ENCODE measurements at regions not wholly inside any gene's neighbourhood (a gene's known extent, or its start where the extent isn't known, plus 50 kb on each side); places are given as distances from the start of the nearest gene placed in this dataset.

DNA sequence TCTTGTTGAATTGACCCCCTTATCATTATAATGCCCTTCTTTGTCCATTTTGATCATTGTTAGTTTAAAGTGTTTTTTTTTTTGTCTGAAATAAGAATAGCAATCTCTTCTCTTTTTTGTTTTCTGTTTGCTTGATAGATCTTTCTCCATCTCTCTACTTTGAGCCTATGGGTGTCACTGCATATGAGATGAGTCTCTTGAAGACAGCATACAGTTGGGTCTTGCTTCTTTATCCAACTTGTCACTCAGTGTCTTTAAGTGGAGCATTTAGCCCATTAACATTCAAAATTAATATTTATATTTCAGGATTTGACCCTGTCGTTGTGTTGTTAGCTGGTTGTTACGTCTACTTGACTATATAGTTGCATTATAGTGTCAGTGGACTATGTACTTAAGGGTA lies 135.4 kb downstream of the HMHB1 start (continued):
- TF ChIP-seq, protein P1, sequence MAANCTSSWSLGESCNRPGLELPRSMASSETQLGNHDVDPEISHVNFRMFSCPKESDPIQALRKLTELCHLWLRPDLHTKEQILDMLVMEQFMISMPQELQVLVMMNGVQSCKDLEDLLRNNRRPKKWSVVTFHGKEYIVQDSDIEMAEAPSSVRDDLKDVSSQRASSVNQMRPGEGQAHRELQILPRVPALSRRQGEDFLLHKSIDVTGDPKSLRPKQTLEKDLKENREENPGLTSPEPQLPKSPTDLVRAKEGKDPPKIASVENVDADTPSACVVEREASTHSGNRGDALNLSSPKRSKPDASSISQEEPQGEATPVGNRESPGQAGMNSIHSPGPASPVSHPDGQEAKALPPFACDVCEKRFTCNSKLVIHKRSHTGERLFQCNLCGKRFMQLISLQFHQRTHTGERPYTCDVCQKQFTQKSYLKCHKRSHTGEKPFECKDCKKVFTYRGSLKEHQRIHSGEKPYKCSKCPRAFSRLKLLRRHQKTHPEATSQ (tag by site-specific recombination; IDR thresholded peaks at IDR 0.05): no peak
- TF ChIP-seq WT1 (tag by site-specific recombination; IDR thresholded peaks at IDR 0.05): no peak
- TF ChIP-seq ZNF530 (tag by site-specific recombination; IDR thresholded peaks at IDR 0.05; ENCODE audit: low read depth): no peak
- TF ChIP-seq ZNF529 (tag by site-specific recombination; IDR thresholded peaks at IDR 0.05; ENCODE audit: insufficient replicate concordance): peak; percentile 56
- no peak for TF ChIP-seq ZNF214 (tag by site-specific recombination; IDR thresholded peaks at IDR 0.05; ENCODE audit: borderline replicate concordance)
- TF ChIP-seq ZNF221 (tag by site-specific recombination; IDR thresholded peaks at IDR 0.05; ENCODE audit: borderline replicate concordance): no peak
- no peak for TF ChIP-seq ZBTB21 (tag by site-specific recombination; IDR thresholded peaks at IDR 0.05)
- no peak for TF ChIP-seq ZNF174 (tag by site-specific recombination; IDR thresholded peaks at IDR 0.05)

DNA sequence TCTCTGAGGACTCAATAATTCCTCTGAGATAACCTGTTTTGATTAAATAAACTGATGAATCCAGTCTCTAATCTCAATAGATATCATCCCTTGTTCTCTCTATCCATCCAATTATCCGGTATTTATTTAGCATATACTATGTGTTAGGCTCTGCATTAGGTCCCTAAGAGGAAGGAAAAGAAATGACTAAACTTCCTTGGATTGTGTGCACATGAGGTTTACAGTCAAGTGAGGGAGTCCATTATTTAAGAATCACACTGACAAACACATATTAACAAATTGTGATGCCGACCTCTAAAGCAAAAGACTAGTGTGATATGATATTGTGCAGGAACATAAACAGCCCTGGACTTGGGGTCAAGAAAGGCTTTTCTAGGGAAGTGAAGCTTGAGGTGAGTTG lies 140.8 kb downstream of the HMHB1 start:
- ChIA-PET POLR2A (no interaction called here), CTCF (no interaction called here)
- no peaks in the 10 kb centered on the region for H3K9me3 ChIP-seq (ENCODE audit: control insufficient read depth, insufficient read depth, low read depth, low read length)
- no peak overlapping the region for H3K27ac ChIP-seq (ENCODE audit: extremely low read depth, low read depth, low read length)
- no peaks in the 10 kb centered on the region for H3K36me3 ChIP-seq (ENCODE audit: control insufficient read depth in 2 of 2, insufficient read depth in 1 of 2, low read length in 2 of 2)
- TF ChIP-seq ZNF169 (tag by site-specific recombination; IDR thresholded peaks at IDR 0.05) (no peak), ZIC2 (tag by site-specific recombination; IDR thresholded peaks at IDR 0.05) (no peak)
- H3K4me1 ChIP-seq (ENCODE audit: control insufficient read depth, insufficient read depth, low read length): no peaks in the 10 kb centered on the region
- no peak overlapping the region for H3K4me3 ChIP-seq (ENCODE audit: low read depth, low read length)

DNA sequence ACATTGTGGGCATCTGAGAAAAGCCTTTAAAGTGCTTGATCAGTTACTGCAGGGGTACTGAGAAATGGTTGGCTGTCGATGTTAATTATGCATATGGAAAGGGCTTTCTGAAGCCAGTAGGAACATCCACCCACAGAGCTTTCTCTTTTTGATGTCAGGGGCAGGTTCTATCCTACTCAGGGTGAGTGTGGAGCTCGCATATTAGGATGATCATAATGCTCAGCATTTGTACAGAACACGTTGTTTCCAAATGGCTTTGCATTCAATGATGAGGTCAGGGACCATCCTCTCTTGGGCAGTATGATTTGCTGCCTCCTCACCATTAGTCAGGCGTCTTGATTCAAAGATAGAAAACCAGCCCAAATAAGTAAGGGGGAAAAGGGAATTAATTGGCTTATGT lies 141.9 kb downstream of the HMHB1 start:
- POLR2A ChIA-PET: no interaction called here
- Histone ChIP-seq H3K36me3 (ENCODE audit: control insufficient read depth in 2 of 2, insufficient read depth in 1 of 2, low read length in 2 of 2) (no peaks in the 10 kb centered on the region), H3K4me3 (ENCODE audit: low read depth, low read length) (no peak overlapping the region), H3K4me1 (ENCODE audit: control insufficient read depth, insufficient read depth, low read length) (no peaks in the 10 kb centered on the region), H3K27ac (ENCODE audit: extremely low read depth, low read depth, low read length) (no peak overlapping the region), H3K9me3 (ENCODE audit: control insufficient read depth, insufficient read depth, low read depth, low read length) (no peaks in the 10 kb centered on the region)
- TF ChIP-seq, protein P2, sequence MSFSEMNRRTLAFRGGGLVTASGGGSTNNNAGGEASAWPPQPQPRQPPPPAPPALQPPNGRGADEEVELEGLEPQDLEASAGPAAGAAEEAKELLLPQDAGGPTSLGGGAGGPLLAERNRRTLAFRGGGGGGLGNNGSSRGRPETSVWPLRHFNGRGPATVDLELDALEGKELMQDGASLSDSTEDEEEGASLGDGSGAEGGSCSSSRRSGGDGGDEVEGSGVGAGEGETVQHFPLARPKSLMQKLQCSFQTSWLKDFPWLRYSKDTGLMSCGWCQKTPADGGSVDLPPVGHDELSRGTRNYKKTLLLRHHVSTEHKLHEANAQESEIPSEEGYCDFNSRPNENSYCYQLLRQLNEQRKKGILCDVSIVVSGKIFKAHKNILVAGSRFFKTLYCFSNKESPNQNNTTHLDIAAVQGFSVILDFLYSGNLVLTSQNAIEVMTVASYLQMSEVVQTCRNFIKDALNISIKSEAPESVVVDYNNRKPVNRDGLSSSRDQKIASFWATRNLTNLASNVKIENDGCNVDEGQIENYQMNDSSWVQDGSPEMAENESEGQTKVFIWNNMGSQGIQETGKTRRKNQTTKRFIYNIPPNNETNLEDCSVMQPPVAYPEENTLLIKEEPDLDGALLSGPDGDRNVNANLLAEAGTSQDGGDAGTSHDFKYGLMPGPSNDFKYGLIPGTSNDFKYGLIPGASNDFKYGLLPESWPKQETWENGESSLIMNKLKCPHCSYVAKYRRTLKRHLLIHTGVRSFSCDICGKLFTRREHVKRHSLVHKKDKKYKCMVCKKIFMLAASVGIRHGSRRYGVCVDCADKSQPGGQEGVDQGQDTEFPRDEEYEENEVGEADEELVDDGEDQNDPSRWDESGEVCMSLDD (tag by site-specific recombination; IDR thresholded peaks at IDR 0.05): no peak
- TF ChIP-seq ZNF76 (tag by site-specific recombination; IDR thresholded peaks at IDR 0.05; ENCODE audit: borderline replicate concordance, low read depth) (no peak), KLF9 (tag by site-specific recombination; IDR thresholded peaks at IDR 0.05; ENCODE audit: low read depth) (no peak)
- TF ChIP-seq, protein P3, sequence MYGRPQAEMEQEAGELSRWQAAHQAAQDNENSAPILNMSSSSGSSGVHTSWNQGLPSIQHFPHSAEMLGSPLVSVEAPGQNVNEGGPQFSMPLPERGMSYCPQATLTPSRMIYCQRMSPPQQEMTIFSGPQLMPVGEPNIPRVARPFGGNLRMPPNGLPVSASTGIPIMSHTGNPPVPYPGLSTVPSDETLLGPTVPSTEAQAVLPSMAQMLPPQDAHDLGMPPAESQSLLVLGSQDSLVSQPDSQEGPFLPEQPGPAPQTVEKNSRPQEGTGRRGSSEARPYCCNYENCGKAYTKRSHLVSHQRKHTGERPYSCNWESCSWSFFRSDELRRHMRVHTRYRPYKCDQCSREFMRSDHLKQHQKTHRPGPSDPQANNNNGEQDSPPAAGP (tag by site-specific recombination; IDR thresholded peaks at IDR 0.05): no peak
- CTCF ChIA-PET: no interaction called here

DNA sequence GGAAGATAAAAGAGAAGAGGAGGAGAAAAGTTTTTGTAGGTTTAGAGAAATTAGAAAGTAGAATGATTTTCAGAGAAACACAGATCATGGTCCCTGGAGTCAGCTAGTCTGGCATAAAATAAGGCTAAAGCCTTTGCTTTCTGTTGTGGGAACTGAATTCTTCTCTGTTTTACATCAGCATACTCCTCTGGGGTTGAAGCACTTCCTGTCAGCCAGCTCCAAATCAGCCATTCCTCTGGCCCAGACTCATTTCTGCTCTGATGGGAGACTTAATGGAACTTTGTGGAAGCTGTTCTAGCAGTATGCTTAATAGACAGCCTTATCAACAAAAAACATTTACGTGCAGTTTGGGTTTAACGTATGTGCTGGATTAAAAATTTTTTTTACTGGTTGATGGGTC lies 143.2 kb downstream of the HMHB1 start:
- Histone ChIP-seq H3K9me3 (ENCODE audit: control insufficient read depth, insufficient read depth, low read depth, low read length) (no peaks in the 10 kb centered on the region), H3K4me1 (ENCODE audit: control insufficient read depth, insufficient read depth, low read length) (no peaks in the 10 kb centered on the region), H3K4me3 (ENCODE audit: low read depth, low read length) (no peak overlapping the region), H3K36me3 (ENCODE audit: control insufficient read depth in 2 of 2, insufficient read depth in 1 of 2, low read length in 2 of 2) (no peaks in the 10 kb centered on the region), H3K27ac (ENCODE audit: extremely low read depth, low read depth, low read length) (no peak overlapping the region)
- CTCF ChIA-PET: interaction anchor here (0.6 kb wide), 1 partner anchor 129 kb away, joined by 3 read pairs; no protein-coding TSS in a partner anchor
- TF ChIP-seq ZNF626 (tag by site-specific recombination; IDR thresholded peaks at IDR 0.05): no peak
- TF ChIP-seq ZNF174 (tag by site-specific recombination; IDR thresholded peaks at IDR 0.05): no peak
- TF ChIP-seq, protein P3 (tag by site-specific recombination; IDR thresholded peaks at IDR 0.05): no peak
- POLR2A ChIA-PET: no interaction called here
